Suppressor macrophage treated with lipopolysaccharide for 1 hour (primary cell): ENCODE measurements at regions not wholly inside any gene's neighbourhood (a gene's known extent, or its start where the extent isn't known, plus 50 kb on each side); places are given as distances from the start of the nearest gene placed in this dataset.
A peak's percentile ranks its signal among the peaks of the same experiment; 100 is the strongest.
"Not testable (repeated sequence)": the region's sequence is repeated elsewhere in the genome, so short reads cannot be mapped to it uniquely, and the experiment has no call there.

Source experiments
- DNase-seq, 3 donors: peaks; one replicate each; pipeline ENCODE4 v3.0.0-alpha.2; 2020 to 2022

GRCh38 chr9:61953108-61953507 is 763.3 kb downstream of the SPATA31A7 start:
- DNase-seq = not testable (repeated sequence)

DNA sequence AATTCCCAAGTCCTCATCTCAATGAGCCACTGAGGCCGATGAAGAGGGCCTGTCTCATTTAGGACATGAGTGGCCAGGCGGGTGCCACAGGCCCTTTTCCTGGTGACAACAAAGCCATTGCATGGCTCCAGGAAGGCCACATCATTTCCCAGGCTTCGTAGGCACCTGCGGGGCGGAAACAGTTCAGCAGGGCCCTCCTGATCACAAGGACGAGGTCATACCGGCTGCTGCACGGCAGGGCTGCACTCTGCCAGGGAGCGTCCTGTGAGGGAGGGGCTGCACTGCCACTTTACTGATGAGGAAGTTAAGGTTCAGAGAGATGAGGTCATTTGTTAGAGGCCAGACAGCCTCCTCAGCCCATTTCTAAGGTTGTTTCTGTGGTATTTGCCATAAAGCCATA is 781.8 kb downstream of the SPATA31A7 start:
- not testable (repeated sequence) for DNase-seq

GRCh38 chr9:61974501-61974900 is 784.7 kb downstream of the SPATA31A7 start:
- peak in 2 of 3 donors; percentile 0 to 1 for DNase-seq

DNA sequence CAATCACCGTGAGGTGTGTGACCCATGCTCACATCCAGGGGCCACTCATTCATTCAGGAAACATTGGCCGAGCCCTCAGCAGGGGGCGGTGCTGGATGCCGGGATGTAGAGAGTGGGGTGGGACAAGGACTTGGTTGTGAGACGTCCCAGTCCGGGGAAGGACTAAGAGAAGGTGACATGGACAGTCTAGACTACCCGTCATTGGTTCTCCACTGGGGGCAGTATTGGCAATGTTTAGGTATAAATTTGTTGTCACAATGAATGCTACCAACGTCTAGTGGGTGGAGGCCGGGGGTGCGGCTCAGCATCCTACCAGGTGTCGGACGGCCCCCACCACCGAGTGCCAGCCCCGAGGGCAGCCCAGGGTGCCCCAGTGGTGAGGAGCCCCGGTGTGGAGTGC is 786.5 kb downstream of the SPATA31A7 start:
- DNase-seq = not testable (repeated sequence)

DNA sequence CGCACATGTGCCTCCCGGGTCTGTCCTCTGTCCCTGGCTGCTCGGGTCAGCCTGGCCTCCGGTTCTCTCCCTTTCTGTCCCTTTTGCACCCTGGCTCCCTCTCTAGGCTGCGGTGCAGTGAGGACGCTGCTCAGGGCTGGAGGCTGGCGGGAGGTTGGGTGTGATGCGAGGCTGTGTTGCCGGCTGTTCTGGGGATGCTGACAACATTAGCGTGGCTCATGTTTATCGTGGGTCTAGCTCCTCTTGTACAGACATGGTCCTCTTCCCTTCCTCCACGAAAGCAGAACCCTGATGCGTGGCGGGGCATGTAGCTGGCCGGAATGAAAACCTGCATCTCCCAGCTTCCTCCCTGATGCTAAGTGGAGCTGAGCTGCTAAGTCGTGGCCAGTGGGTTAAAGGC is 792.9 kb downstream of the SPATA31A7 start:
- DNase-seq = peak in 1 of 3 donors; percentile 0

DNA sequence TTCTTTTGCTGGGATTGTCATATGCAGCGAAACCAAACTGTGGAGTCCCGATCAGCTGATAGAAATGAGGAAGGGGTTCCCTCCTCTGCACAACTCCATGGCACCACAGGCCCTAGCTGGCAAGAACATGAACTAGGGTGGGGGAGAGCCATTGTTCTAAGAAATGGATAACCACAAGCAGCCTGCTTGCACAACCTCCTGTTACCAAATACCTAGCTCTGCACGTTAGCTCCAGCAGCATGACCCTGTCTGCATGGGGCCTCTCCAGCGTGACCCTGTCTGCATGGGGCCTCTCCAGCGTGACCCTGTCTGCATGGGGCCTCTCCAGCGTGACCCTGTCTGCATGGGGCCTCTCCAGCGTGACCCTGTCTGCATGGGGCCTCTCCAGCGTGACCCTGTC is 793.6 kb downstream of the SPATA31A7 start:
- DNase-seq = not testable (repeated sequence)

DNA sequence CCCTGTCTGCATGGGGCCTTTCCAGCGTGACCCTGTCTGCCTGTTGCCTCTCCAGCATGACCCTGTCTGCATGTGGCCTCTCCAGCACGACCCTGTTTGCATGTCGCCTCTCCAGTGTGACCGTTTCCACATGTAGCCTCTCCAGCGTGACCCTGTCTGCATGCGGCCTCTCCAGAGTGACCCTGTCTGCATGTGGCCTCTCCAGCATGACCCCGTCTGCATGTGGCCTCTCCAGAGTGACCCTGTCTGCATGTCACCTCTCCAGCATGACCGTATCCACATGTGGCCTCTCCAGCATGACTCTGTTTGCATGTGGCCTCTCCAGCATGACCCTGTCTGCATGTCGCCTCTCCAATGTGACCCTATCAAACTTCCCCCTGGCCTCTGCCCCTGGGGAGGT is 794.1 kb downstream of the SPATA31A7 start:
- not testable (repeated sequence) for DNase-seq

DNA sequence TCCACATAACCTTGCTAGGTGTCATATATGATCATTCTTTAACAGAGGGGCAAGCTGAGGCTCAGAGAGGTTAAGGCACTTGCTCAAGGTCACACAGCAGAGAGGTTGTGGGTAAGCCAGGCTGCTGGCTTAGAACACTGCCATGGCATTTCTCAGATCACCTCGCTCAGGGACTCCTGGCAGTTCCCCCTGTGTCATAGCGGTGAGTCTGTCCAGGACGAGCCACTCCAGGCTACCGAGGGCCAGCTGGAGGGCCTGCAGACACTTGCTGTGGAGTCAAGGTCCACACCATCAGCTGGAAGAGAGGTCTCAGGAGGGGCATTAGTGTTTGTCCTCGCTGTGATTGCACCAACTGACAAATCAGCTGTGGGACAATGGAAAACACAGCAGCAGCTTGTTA is 794.7 kb downstream of the SPATA31A7 start:
- DNase-seq = not testable (repeated sequence)

- DNase-seq = not testable (repeated sequence)
Observed at GRCh38 chr9:61992110-61992509, 802.3 kb downstream of the SPATA31A7 start.

DNA sequence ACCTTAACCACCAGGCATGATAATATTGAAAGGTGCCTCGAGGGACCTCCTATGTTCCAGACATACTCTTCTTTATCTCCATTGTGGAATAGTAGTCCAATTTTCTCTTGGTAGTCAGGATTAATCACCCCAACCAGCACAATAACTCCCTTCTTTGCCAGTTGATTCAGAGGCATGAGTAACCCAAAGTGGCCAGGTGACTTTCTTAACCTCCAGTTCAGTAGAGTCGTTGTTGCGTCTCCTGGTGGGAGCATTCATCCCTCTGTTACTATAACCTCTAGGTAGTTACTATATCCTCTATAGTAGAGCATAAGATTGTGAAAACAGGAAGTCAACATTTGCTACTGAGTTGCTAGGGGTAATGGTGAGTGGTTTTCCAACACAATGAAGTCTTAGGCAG is 842.6 kb downstream of the SPATA31A7 start:
- not testable (repeated sequence) for DNase-seq

DNA sequence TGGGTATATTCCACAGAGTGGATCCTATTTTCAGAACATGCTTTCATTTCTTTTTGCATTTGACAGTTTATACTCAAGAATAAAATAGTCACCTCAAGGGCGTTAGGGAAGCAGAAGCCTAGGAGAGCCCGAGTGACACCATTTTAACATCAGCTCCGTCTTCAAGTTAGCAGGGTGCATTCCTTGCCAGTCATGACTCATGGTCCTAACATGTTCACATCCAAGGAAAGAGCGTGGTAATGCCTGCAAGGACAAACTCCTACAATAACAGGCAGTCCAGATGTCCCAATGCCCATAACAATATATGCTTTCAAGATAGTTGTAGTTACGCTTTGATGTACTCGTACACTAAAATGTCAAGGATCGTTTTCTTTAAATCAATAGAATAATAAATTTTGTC is 848.4 kb downstream of the SPATA31A7 start:
- DNase-seq = not testable (repeated sequence)

DNA sequence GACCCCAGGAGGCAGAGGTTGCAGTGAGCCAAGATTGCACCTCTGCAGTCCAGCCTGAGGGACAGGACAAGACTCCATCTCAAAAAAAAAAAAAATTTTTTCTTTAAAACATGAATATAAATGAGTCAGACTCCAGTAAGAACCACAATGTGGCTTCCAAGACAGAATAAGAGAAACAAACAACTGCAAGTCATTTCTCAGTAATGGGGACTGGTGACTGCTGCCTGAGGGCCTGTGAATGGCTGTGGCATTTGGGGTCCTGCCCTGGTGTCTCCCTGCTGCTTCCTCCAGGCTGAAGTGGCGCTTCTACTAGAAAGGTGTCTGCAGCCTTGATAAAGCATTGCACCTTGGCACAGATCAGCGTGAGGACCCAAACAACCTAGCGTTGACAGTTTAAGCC is 868.3 kb downstream of the SPATA31A7 start:
- DNase-seq = not testable (repeated sequence)

DNA sequence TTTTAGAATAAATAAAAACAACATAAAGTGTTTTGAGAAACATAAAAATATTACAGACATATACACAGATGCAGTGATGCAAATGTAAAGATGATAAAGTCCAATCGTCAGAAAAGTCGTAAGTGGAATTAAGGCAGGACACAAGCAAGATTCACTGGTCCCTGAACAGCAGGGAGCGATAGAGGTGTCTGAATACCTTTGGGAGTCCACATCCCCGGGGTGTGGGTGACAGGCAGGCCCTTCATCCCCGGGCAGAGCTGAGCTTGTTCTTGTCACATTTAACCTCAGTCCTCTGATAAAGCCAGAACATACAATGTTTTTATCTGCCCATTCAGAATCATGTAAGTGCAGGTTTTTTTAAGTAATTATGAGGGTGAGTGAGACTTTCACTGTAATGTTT is 881.2 kb downstream of the SPATA31A7 start:
- not testable (repeated sequence) for DNase-seq

DNA sequence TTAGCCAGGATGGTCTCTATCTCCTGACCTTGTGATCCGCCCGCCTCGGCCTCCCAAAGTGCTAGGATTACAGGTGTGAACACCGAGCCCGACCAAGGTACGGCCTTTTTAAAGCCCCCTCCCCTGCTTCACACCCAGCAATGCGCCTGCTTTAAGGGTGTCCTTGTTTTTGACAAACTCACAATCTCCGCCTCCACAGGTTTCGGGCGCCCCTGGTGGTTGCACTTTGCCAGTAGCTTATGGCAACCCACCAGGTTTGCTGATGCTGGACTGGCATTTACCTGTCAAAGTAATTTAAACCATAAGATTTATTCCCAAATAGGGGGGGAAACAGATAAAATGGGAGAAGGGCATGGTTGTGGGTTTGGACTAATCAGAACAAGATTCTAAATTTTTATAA is 883.6 kb downstream of the SPATA31A7 start:
- not testable (repeated sequence) for DNase-seq

GRCh38 chr9:62084245-62084644 is 894.4 kb downstream of the SPATA31A7 start:
- DNase-seq = not testable (repeated sequence)

- not testable (repeated sequence) for DNase-seq
Observed at GRCh38 chr9:62095714-62096345, 906.0 kb downstream of the SPATA31A7 start.

- DNase-seq = not testable (repeated sequence)
Observed at GRCh38 chr9:62110486-62110885, 920.6 kb downstream of the SPATA31A7 start.

DNA sequence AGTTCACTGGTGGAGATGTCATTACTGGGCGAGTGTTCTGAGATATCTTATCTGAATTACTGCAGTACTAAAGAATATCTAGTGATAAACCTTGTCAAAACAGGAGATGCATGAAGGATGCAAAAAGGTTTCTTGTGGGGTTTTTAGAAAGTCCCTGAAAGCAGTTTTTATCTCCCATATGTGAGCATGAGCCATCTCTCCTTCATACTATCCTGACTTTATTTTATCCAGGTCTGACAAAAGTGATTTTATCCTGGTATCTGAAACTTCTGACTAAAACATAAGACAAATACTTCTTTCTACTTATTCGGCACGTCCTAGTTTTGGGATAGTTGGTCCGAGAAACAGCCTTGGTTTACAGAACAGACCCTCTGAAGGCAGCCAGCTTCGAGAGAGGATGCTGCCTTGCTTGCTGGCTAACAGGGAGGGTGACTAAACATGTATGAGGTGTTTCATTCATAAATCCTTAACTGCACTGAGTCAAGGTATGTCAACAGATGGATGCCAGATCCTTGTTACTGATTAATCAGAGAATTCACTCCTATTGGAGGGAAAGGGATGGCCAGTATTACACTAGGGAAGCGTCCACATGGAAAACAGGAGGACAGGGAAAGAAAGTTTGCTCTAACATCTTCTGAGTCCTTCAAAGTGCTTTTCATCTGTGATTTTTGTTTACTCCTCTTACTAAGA is 927.3 kb downstream of the SPATA31A7 start:
- DNase-seq = not testable (repeated sequence)

- DNase-seq = not testable (repeated sequence)
Observed at GRCh38 chr9:62119656-62120055, 929.8 kb downstream of the SPATA31A7 start.

GRCh38 chr9:62125631-62126611 is 936.1 kb downstream of the SPATA31A7 start:
- not testable (repeated sequence) for DNase-seq

DNA sequence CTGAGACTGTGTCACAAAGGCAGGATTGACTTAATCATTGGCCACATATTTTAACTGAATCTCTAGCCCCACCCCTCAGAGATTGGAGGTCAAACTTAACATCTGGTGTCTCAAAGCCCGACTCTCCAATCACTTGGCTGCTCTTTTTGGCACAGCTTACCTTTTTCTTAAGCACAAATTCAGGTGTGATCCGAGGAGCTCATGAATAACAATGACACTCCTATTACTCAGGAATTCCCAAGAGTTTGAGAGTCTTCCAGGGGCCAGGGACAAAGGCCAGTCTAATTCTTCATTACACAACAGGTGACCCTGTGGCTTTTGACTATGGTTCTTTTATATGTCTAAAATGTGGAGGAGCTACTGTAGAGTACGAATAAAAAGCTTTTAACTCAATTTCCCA is 945.2 kb downstream of the SPATA31A7 start:
- not testable (repeated sequence) for DNase-seq

GRCh38 chr9:62145648-62146047 is 955.8 kb downstream of the SPATA31A7 start:
- not testable (repeated sequence) for DNase-seq
